Effector memory CD4-positive, alpha-beta T cell (primary cell): ENCODE measurements at regions not wholly inside any gene's neighbourhood (a gene's known extent, or its start where the extent isn't known, plus 50 kb on each side); places are given as distances from the start of the nearest gene placed in this dataset.

Source experiments
- DNase-seq, 3 donors: peaks; one replicate each; pipeline ENCODE4 v3.0.0-alpha.2; 2020
- H3K27ac ChIP-seq: 2 replicates; pipeline ENCODE4 v1.7.0; 2013; ENCODE audit warnings: mild to moderate bottlenecking, low read length, moderate library complexity; ENCODE audit not compliant: insufficient read depth, poor library complexity, severe bottlenecking
- H3K27me3 ChIP-seq: replicated peaks from 2 replicates; pipeline ENCODE4 v1.7.0; 2013; ENCODE audit warnings: mild to moderate bottlenecking, low read length; ENCODE audit not compliant: insufficient read depth, control insufficient read depth, poor library complexity, severe bottlenecking
- H3K36me3 ChIP-seq: 2 replicates; pipeline ENCODE4 v1.7.0; 2013; ENCODE audit warnings: mild to moderate bottlenecking, low read length, moderate library complexity; ENCODE audit not compliant: control insufficient read depth, insufficient read depth
- H3K4me1 ChIP-seq: 2 replicates; pipeline ENCODE4 v1.7.0; 2013; ENCODE audit warnings: low read length, mild to moderate bottlenecking; ENCODE audit not compliant: control insufficient read depth, insufficient read depth, poor library complexity, severe bottlenecking
- H3K4me3 ChIP-seq: 2 replicates; pipeline ENCODE4 v1.7.0; 2013; ENCODE audit warnings: low read length, low read depth, mild to moderate bottlenecking; ENCODE audit not compliant: insufficient read depth, poor library complexity, severe bottlenecking
- H3K9me3 ChIP-seq: 2 replicates; pipeline ENCODE4 v1.7.0; 2013; ENCODE audit warnings: mild to moderate bottlenecking, low read length, moderate library complexity; ENCODE audit not compliant: control insufficient read depth

- DNase-seq = no peak
- no peaks in the 10 kb centered on the region for H3K4me1 ChIP-seq
- H3K4me3 ChIP-seq = no peak overlapping the region
- H3K9me3 ChIP-seq = no peaks in the 10 kb centered on the region
- H3K36me3 ChIP-seq = no peaks in the 10 kb centered on the region
- no peaks in the 10 kb centered on the region for H3K27me3 ChIP-seq
- no peak overlapping the region for H3K27ac ChIP-seq
Measured at GRCh38 chrX:109270580-109271484, 211.1 kb downstream of the GUCY2F start.

DNA sequence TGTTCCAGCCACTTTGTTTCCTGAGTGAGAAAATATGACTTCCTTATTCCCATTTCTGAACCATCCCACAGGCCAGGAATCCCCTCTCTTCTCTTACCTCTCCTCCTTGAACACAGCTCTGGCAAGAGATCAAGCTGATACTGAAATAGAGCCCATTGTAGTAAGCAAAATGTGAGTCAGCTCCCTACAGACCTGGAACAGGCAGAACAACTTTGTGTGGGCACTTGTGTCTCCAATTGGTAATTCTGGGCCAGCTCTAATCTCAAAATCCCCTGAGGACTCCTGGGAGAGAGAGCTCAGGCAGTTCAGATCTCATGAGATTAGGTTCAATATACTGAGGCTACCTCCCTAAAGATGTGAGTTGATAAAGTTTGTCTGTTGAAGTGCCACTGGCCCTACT lies 213.5 kb downstream of the GUCY2F start:
- no peak for DNase-seq
- Histone ChIP-seq H3K36me3 (no peaks in the 10 kb centered on the region), H3K9me3 (no peaks in the 10 kb centered on the region), H3K4me1 (no peaks in the 10 kb centered on the region), H3K4me3 (no peak overlapping the region), H3K27me3 (no peaks in the 10 kb centered on the region), H3K27ac (no peak overlapping the region)

DNA sequence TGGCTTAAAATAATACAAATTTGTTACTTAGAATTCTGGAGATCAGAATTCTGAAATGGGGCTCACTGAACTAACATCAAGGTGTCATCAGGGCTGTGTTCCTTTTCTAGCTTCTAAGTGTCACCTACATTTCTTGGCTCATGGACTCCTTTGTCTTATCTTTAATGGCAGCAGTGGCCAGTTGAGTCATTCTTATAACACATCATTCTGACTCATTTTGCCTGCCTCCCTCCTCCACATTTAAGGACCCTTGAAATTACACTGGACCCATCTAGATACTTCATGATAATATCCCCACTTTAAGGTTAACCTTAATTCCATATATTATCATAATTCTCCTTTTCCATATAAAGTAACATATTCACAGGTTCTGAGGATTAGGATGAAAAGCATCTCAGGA lies 215.9 kb downstream of the GUCY2F start:
- no peaks in the 10 kb centered on the region for H3K27me3 ChIP-seq
- H3K4me3 ChIP-seq = no peak overlapping the region
- H3K9me3 ChIP-seq = no peaks in the 10 kb centered on the region
- H3K27ac ChIP-seq = no peak overlapping the region
- H3K36me3 ChIP-seq = no peaks in the 10 kb centered on the region
- no peaks in the 10 kb centered on the region for H3K4me1 ChIP-seq
- no peak for DNase-seq

GRCh38 chrX:109264878-109265277 lies 217.0 kb downstream of the GUCY2F start:
- no peak overlapping the region for H3K27ac ChIP-seq
- H3K4me1 ChIP-seq = no peaks in the 10 kb centered on the region
- H3K27me3 ChIP-seq = no peaks in the 10 kb centered on the region
- H3K36me3 ChIP-seq = no peaks in the 10 kb centered on the region
- H3K9me3 ChIP-seq = no peaks in the 10 kb centered on the region
- no peak overlapping the region for H3K4me3 ChIP-seq
- no peak for DNase-seq

DNA sequence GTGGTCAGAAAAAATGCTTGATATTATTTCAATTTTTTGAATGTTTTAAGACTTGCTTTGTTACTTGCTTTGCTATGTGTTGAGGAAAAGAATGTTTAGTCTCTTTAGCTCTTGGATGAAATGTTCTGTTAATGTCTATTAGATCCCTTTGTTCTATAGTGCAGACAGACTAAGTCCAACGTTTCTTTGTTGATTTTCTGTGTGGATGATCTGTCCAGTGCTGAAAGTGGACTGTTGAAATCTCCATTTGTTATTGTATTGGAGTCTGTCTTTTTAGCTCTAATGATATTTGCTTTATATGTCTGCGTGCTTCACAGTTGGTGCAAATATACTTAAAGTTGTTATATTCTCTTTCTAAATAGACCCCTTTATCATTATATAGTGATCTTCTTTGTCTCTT lies 220.6 kb downstream of the GUCY2F start:
- Histone ChIP-seq H3K9me3 (no peaks in the 10 kb centered on the region), H3K4me3 (no peak overlapping the region), H3K27ac (no peak overlapping the region), H3K36me3 (no peaks in the 10 kb centered on the region), H3K4me1 (no peaks in the 10 kb centered on the region), H3K27me3 (no peaks in the 10 kb centered on the region)
- no peak for DNase-seq

GRCh38 chrX:109252789-109253188 lies 229.1 kb downstream of the GUCY2F start:
- H3K4me1 ChIP-seq = no peaks in the 10 kb centered on the region
- H3K9me3 ChIP-seq = no peaks in the 10 kb centered on the region
- no peak overlapping the region for H3K27ac ChIP-seq
- H3K36me3 ChIP-seq = no peaks in the 10 kb centered on the region
- DNase-seq = no peak
- H3K27me3 ChIP-seq = no peaks in the 10 kb centered on the region
- H3K4me3 ChIP-seq = no peak overlapping the region

- Histone ChIP-seq H3K9me3 (no peaks in the 10 kb centered on the region), H3K4me1 (no peaks in the 10 kb centered on the region), H3K27ac (no peak overlapping the region), H3K4me3 (no peak overlapping the region), H3K36me3 (no peaks in the 10 kb centered on the region), H3K27me3 (no peaks in the 10 kb centered on the region)
- DNase-seq = no peak
Measured at GRCh38 chrX:109218761-109219160, 263.1 kb downstream of the GUCY2F start.

- H3K36me3 ChIP-seq = no peaks in the 10 kb centered on the region
- no peaks in the 10 kb centered on the region for H3K27me3 ChIP-seq
- H3K4me3 ChIP-seq = no peak overlapping the region
- H3K9me3 ChIP-seq = no peaks in the 10 kb centered on the region
- DNase-seq = no peak
- no peaks in the 10 kb centered on the region for H3K4me1 ChIP-seq
- no peak overlapping the region for H3K27ac ChIP-seq
Measured at GRCh38 chrX:109199726-109200125, 282.2 kb downstream of the GUCY2F start.

DNA sequence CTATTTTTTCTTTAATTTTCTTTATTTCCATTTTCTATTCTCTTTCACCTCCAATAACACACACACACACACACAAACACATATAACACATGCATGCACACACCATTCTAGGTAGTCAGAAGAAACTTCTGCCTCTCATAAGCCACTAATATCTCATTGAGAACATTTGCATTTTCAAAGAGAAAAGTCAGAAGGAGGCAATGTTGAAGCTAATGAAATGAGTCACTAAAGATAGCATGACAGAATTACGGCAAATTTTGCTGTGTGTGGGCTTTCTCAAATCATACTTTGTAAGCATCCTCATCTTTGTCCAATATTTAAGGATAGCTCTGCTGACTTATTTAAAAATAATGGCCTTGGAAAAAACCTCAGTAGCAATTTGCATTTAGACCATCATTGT lies 291.3 kb downstream of the GUCY2F start:
- Histone ChIP-seq H3K36me3 (no peaks in the 10 kb centered on the region), H3K4me1 (no peaks in the 10 kb centered on the region), H3K27ac (no peak overlapping the region), H3K9me3 (no peaks in the 10 kb centered on the region), H3K27me3 (no peaks in the 10 kb centered on the region), H3K4me3 (no peak overlapping the region)
- DNase-seq = no peak

DNA sequence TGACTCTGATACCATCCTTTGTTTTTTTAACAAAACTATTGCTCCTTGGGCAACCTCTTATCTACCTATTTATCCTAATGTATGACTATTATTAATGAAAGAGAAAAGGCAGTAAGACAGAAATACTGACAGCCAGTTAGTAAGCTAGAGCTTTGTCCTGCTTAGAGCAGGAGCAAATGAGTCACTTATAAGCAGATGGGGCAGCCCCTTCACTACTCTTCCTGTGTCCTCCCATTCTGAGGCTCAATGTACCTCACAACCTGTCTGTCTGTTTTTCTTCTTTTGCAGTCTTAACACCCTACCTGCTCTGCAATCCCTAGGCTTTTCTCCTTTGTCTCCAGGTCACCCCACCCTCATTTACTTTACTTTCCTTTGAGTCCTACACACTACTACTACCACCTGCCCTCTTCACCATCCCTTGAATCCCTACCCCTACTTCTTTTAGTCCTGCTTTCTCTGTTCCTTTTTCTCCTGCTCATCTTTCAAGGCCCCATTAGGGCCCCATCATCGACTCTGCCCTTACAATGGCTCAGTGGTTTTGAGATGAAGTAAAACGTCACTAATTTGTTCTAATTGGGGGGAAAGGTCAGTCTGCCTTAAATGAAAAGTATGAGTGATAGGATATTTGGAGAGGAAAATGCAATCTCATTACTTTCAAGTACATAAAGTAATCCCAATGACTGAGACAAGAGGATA lies 294.3 kb downstream of the GUCY2F start:
- H3K9me3 ChIP-seq = no peaks in the 10 kb centered on the region

More for the DNA sequence above, 294.3 kb downstream of the GUCY2F start:
- DNase-seq = no peak
- no peaks in the 10 kb centered on the region for H3K4me1 ChIP-seq
- H3K36me3 ChIP-seq = no peaks in the 10 kb centered on the region
- no peak overlapping the region for H3K27ac ChIP-seq
- no peak overlapping the region for H3K4me3 ChIP-seq
- H3K27me3 ChIP-seq = no peaks in the 10 kb centered on the region
